Suppressor macrophage (primary cell): ENCODE measurements at regions not wholly inside any gene's neighbourhood (a gene's known extent, or its start where the extent isn't known, plus 50 kb on each side); places are given as distances from the start of the nearest gene placed in this dataset.

Experiments used
- DNase-seq, 4 experiments: peaks; one replicate each; pipeline ENCODE4 v3.0.0-alpha.2; 2020 to 2022

DNA sequence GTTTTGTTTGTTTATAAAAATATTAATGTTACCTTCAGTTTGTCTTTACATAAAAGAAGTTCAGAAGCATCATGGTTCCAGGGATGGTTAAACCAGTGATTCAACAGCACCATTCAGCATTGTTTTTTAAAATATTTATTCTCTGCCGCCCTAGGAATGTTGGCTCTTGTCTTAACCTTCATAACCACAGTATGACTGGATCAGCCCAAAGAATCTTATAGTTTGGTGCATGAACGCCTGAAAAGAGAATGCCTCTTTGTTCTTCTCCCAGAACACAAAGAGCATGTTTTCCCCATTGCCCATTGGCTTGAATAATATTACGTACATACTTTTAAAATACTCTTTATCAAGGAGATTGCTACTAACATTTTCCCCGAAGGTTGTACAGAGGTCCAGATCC is 413.4 kb downstream of the ANXA1 start:
- no peak for DNase-seq

DNA sequence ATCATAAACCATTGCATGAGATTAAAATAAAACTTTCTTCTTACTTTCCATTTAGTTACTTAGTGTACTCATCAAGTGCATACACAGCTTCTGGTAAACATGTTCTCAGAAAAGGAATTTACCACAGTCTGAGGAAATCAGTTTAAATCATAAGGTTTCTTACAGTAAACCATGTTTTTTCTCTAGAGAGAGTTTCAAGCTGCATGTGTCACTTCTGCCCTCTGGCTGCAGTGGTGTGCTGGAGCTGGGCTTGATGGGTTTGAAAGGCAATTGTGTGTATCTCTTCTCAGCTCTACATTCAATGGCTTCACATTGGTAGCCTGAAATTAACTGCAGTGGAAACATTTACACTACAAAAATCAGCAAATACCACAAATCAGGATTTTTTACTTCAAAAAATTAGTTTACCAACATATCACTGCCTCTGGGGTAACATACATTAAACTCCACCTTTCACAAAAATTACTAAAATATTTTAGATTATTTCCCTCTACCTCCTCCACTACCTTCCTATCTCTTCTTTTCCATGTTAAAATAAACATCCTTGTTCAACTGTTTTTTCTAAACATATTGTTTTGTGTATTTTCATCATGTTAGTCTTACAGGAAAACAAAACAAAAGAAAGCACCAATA is 414.3 kb downstream of the ANXA1 start:
- peak; percentile 6 to 55 (median 38) for DNase-seq

GRCh38 chr9:73566627-73567026 is 415.0 kb downstream of the ANXA1 start:
- DNase-seq, result no peak

- DNase-seq, result no peak
Observed at GRCh38 chr9:73573235-73573634, 421.6 kb downstream of the ANXA1 start.

GRCh38 chr9:73575101-73576060 is 423.7 kb downstream of the ANXA1 start:
- no peak for DNase-seq

DNA sequence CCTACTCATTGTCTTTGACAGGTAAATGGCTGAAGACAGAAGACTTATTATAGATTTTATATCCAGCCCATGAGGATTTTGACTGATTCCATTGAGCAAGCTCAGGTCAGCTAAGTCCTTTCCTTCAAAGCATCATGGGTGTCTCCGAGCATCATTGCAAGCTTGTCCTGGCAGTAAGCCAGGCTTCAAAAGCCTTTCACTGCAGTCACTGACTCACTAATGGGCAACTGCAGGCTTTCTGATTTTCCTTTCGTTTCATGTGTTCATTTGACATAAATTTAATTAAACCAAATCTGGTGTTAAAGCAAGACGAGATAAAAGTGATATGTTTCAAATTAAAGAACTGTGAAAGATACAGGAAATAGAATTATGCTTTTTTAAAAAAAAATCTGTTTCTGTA is 426.2 kb downstream of the ANXA1 start:
- no peak for DNase-seq

DNA sequence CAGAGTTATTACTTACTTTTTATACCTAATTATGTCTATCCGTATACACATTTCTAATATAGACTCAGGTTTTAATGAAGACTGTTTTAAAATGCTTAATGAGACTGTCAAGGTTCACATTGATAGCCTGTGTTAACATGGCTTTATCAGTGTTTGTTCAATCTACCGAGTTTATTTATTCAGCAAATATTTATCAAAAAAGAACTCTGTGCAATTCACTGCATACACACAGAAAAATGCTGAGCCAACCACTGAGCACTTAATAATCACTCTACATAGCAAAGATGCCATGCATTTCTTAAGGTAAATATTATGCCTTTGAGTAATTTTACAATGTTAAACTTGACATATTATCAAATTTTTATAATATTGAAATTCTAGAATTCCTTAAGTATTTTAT is 428.2 kb downstream of the ANXA1 start:
- DNase-seq, result no peak

GRCh38 chr9:73583576-73583975 is 431.9 kb downstream of the ANXA1 start:
- DNase-seq, result no peak

GRCh38 chr9:73595036-73595545 is 443.4 kb downstream of the ANXA1 start:
- DNase-seq, result no peak

DNA sequence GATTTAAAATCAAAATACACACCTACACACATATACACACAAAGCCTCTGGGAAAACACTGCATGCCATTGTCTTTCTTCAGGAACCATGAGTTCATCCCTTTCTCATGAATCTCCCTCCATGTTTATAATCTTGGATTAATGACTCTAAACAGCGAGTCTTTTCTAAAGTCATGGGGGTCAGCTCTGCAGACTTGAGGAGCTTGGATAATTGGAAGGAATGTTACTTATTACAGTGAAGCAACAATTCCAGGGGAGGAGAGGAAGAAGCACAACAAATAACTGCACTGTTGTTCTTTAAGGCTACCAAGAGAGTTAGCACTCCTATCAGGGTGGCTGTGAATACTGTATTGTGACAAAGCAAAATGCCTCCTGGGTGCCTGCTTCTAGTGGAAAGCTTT is 444.7 kb downstream of the ANXA1 start:
- DNase-seq, result no peak

- no peak for DNase-seq
Observed at GRCh38 chr9:73597039-73597438, 445.4 kb downstream of the ANXA1 start.

GRCh38 chr9:73597771-73598170 is 446.1 kb downstream of the ANXA1 start:
- DNase-seq, result no peak

DNA sequence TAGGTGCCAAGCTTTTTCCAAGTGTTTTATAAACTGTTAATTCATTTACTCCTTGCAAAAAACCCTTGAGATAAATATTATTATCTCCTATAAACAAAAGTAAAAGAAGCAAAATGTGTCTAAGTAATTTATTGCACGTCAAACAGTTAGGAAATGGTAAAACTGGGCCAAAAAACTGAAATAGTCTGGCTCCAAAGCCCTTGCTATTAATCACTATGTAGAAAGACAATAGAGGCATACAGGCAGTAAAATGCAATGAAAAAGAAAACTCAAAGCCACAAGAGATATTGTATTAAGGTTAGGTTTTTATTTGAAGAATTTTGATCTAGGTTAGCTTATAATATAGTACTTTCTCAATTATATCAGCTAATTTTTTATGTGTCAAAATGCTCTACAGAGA is 457.7 kb downstream of the ANXA1 start:
- DNase-seq, result no peak

DNA sequence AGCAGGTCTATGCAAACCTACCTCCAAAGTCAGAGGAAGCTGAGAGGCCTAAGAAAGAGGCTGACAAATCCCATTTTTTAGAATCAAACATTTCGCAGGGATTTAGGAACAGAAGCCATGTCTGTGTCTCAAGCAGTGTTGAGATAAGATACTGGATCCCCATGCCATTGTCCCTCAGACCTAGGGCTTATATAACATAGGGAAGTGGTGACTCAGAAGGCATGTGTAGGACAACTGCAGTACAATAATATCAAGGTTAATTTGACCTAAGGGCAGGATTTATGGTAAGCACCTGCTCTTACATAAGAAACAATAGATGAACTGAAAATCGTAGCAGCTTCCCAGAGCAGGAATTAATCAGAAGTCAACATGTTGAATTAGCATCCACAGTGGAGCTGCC is 459.4 kb downstream of the ANXA1 start:
- DNase-seq, result no peak

- DNase-seq, result no peak
Observed at GRCh38 chr9:73613092-73613701, 461.5 kb downstream of the ANXA1 start.

- no peak for DNase-seq
Observed at GRCh38 chr9:73615557-73615956, 463.9 kb downstream of the ANXA1 start.

DNA sequence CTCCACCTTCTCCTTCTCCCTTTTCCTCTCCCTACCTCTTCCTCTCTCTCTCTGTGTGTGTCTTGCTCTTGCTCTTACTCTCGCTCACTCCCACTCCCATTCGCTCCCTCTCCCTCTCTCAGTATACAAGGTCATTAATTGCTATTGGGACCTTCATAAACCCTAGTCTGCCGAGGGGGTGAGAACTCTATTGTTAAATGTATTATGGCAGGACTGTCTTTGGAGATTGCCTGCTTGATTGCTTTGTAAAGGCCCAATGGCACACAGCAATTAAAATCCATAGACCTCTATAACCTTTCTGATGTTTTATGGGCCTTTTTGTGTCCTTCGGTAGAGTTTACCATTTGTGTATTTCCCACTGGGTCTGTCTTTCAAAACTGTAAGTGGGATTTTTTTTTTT is 465.9 kb downstream of the ANXA1 start:
- no peak for DNase-seq

DNA sequence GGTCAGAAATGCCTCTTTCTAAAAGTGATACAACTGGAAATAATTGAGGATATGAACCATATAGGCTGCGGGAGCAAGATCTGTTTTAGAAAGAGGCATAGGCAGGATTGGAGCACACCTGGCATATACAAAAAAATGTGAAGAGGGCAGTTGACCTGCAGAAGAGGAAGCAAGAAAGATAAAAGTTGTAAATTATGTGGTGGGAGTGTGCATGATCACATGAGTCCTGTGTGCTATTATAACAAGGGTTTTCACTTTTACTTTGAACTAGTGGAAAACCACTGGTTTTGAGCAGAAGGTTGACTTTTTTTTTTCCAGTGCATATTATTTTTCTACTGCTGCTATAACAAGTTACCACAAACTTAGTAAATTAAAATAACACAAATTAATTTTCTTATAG is 489.3 kb downstream of the ANXA1 start:
- DNase-seq, result no peak

DNA sequence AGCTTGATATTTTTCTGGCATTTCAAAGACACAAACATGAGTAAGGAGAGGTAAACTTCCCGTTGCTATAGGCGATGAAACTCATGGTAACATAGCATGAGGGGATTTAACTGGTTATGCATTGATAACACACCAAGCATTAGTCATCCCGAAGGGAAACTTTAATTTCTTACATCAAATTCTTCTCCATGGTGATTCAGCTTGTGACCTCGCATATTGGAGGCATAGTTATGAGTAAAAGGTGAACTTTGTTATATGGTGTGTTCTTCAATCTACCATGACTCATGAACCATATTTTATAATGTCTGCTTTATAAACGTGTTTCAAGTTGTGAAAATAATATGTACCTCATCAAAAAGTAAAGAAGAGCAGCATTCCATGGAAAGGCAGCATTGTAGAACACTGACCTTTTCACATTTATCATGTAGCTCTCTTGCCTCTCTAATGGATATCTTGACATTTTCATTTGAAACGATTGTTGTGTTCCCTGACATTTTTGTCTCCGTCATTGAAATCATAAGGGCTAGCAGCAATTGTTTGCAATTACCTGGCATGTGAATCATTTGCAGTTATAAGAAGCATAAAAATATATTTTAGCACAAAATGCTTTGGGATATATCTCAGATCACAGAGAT is 491.8 kb downstream of the ANXA1 start:
- no peak for DNase-seq

GRCh38 chr9:73647560-73647959 is 495.9 kb downstream of the ANXA1 start:
- no peak for DNase-seq

DNA sequence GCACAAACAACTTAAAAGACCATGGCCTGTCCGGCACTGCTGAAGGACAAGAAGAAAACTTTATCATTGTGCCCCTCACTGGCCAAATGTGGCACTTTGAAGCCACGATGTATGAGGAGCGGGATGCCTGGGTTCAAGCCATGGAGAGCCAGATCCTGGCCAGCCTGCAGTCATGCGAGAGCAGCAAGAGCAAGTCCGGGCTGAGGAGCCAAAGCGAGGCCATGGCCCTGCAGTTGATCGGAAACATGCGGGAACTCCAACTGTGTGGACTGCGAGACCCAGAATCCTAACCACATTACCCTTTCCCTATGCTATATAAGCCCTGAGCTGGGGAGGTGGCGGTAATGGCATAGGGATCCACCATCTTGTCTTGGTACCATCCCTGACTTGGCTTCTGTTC is 497.9 kb downstream of the ANXA1 start:
- DNase-seq, result no peak

GRCh38 chr9:73655363-73655762 is 503.7 kb downstream of the ANXA1 start:
- no peak for DNase-seq

GRCh38 chr9:73655831-73656230 is 504.2 kb downstream of the ANXA1 start:
- DNase-seq, result no peak
